PC-3 (cell line): ENCODE measurements at regions not wholly inside any gene's neighbourhood (a gene's known extent, or its start where the extent isn't known, plus 50 kb on each side); places are given as distances from the start of the nearest gene placed in this dataset.
A peak's percentile ranks its signal among the peaks of the same experiment; 100 is the strongest.

Experiments used
- ATAC-seq: fragments of 200-7000 bp; cut with Tn5 transposase; 2 replicates; pipeline ENCODE4 v1.9.1; 2020; ENCODE audit warnings: mild to moderate bottlenecking, moderate library complexity
- BruUV-seq: library from RNA; stranded (reverse); fragments of 400-500 nt; replicated peaks from 2 replicates; lab custom pipeline; 2021; lab: Mats Ljungman, UMichigan
- CTCF ChIA-PET: fragments of 300-600 bp; sonication (Branson Sonifier 250); formaldehyde crosslinking; loops from one replicate; lab custom pipeline; 2022; ENCODE audit warnings: antibody characterized with exemption; lab: Charles Lee
- POLR2A ChIA-PET: fragments of 300-600 bp; sonication (Branson Sonifier 250); formaldehyde crosslinking; loops from one replicate; lab custom pipeline; 2022; ENCODE audit warnings: antibody characterized with exemption; ENCODE audit not compliant: unreplicated experiment; lab: Charles Lee
- DNase-seq: peaks from one replicate; pipeline ENCODE4 v3.0.0-alpha.2; 2015
- H2AFZ ChIP-seq: fragments of 300-600 bp; sonication (generic); 2 replicates; pipeline ENCODE4 v1.6.0; 2016; ENCODE audit warnings: antibody characterized with exemption, low read length
- H3F3A ChIP-seq: fragments of 300-600 bp; sonication (generic); one replicate; pipeline ENCODE4 v1.6.0; 2017; ENCODE audit warnings: antibody characterized with exemption, low read length, control low read depth, mild to moderate bottlenecking; ENCODE audit not compliant: unreplicated experiment
- H3K27ac ChIP-seq: fragments of 300-600 bp; sonication (generic); 2 replicates; pipeline ENCODE4 v1.5.1; 2016; ENCODE audit warnings: mild to moderate bottlenecking, low read length
- H3K27me3 ChIP-seq: fragments of 300-600 bp; sonication (generic); 2 replicates; pipeline ENCODE4 v1.6.1; 2016; ENCODE audit warnings: low read length, mixed read lengths
- H3K36me3 ChIP-seq: fragments of 300-600 bp; sonication (generic); 2 replicates; pipeline ENCODE4 v1.6.1; 2016; ENCODE audit warnings: low read depth, mixed run types, low read length, mixed read lengths
- H3K4me1 ChIP-seq: fragments of 300-600 bp; sonication (generic); 2 replicates; pipeline ENCODE4 v1.5.1; 2016; ENCODE audit warnings: low read length; ENCODE audit not compliant: insufficient read depth
- H3K4me2 ChIP-seq: fragments of 300-600 bp; sonication (generic); 2 replicates; pipeline ENCODE4 v1.6.0; 2016; ENCODE audit warnings: low read length
- H3K4me3 ChIP-seq: fragments of 300-600 bp; sonication (generic); 2 replicates; pipeline ENCODE4 v1.5.1; 2016; ENCODE audit warnings: mild to moderate bottlenecking, low read length, mixed read lengths
- H3K79me2 ChIP-seq: fragments of 300-600 bp; sonication (generic); 2 replicates; pipeline ENCODE4 v1.6.1; 2017; ENCODE audit warnings: low read length, mixed read lengths
- H3K9ac ChIP-seq: fragments of 300-600 bp; sonication (generic); 2 replicates; pipeline ENCODE4 v1.6.0; 2016; ENCODE audit warnings: mild to moderate bottlenecking, low read length
- H3K9me2 ChIP-seq: fragments of 300-600 bp; sonication (generic); replicated peaks from 2 replicates; pipeline ENCODE4 v1.6.1; 2016; ENCODE audit warnings: mixed run types, low read length, mixed read lengths
- H3K9me3 ChIP-seq: fragments of 300-600 bp; sonication (generic); 2 replicates; pipeline ENCODE4 v1.6.1; 2016; ENCODE audit warnings: low read length, mixed read lengths
- H4K20me1 ChIP-seq: fragments of 300-600 bp; sonication (generic); 2 replicates; pipeline ENCODE4 v1.6.1; 2016; ENCODE audit warnings: low read length, mixed read lengths
- EZH2 ChIP-seq: fragments of 300-600 bp; sonication (generic); IDR thresholded peaks from one replicate; pipeline ENCODE4 v1.6.1; 2017; ENCODE audit warnings: antibody characterized with exemption, mild to moderate bottlenecking, low read length; ENCODE audit not compliant: unreplicated experiment
- EZH2phosphoT487 ChIP-seq: fragments of 300-600 bp; sonication (generic); IDR thresholded peaks from 2 replicates; pipeline ENCODE4 v1.6.1; 2018; ENCODE audit warnings: mild to moderate bottlenecking, antibody characterized with exemption, low read length, borderline replicate concordance
- intact Hi-C: fragments of 100-400 bp; cut with micrococcal nuclease; formaldehyde crosslinking; loops from 2 replicates; pipeline ENCODE4 v1.9.0; 2023
- TF ChIP-seq, protein P1 (sequence below): fragments of 300-600 bp; sonication (generic); conservative IDR thresholded peaks from 2 replicates; pipeline ENCODE4 v1.5.1; 2017; ENCODE audit warnings: antibody characterized with exemption, low read depth, mild to moderate bottlenecking, low read length

DNA sequence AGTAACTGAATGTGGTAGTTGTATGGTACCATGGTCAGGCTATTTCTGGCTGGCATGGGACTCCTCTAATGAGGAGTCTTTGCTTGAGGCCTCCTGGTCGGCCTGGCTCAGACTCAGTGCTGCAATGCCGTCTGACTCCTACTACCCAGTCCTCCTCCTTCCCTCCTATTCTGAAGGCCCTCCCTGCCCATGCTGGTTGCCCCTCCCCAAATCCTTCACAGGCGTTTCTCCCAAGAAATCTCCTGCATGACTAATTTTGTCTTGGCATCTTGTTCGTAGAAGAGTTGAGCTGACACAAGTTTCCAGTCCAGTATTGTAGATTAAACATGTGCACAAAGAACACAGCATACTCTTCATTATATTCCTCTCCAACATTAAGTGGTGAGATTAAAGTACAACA is 115.5 kb downstream of the NFKBIZ start:
- no peaks in the 10 kb centered on the region for H3K9me2 ChIP-seq
- ATAC-seq (peak; percentile 16; the same call in 1 of the 2 replicates), DNase-seq (no peak)
- H3K9me3 ChIP-seq = no peaks in the 10 kb centered on the region
- H3K4me2 ChIP-seq = no peak overlapping the region
- H2AFZ ChIP-seq = no peak overlapping the region
- no peaks in the 10 kb centered on the region for H4K20me1 ChIP-seq
- no peaks in the 10 kb centered on the region for H3K27me3 ChIP-seq
- H3F3A ChIP-seq = no peaks in the 10 kb centered on the region
- ChIA-PET POLR2A (no interaction called here), CTCF (no interaction called here)
- H3K36me3 ChIP-seq = no peaks in the 10 kb centered on the region
- H3K4me3 ChIP-seq = no peak overlapping the region
- intact Hi-C loops = no loop called here
- TF ChIP-seq, protein P1, sequence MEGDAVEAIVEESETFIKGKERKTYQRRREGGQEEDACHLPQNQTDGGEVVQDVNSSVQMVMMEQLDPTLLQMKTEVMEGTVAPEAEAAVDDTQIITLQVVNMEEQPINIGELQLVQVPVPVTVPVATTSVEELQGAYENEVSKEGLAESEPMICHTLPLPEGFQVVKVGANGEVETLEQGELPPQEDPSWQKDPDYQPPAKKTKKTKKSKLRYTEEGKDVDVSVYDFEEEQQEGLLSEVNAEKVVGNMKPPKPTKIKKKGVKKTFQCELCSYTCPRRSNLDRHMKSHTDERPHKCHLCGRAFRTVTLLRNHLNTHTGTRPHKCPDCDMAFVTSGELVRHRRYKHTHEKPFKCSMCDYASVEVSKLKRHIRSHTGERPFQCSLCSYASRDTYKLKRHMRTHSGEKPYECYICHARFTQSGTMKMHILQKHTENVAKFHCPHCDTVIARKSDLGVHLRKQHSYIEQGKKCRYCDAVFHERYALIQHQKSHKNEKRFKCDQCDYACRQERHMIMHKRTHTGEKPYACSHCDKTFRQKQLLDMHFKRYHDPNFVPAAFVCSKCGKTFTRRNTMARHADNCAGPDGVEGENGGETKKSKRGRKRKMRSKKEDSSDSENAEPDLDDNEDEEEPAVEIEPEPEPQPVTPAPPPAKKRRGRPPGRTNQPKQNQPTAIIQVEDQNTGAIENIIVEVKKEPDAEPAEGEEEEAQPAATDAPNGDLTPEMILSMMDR = no peak
- TF ChIP-seq EZH2 (no peak), EZH2phosphoT487 (no peak)
- no peaks in the 10 kb centered on the region for H3K79me2 ChIP-seq
- H3K9ac ChIP-seq = no peak overlapping the region
- H3K27ac ChIP-seq = peak overlapping the region; percentile 61; the same call in 1 of the 2 replicates
- BruUV-seq = no TSS peak
- H3K4me1 ChIP-seq = peaks cover 15% of the 10 kb centered on the region

DNA sequence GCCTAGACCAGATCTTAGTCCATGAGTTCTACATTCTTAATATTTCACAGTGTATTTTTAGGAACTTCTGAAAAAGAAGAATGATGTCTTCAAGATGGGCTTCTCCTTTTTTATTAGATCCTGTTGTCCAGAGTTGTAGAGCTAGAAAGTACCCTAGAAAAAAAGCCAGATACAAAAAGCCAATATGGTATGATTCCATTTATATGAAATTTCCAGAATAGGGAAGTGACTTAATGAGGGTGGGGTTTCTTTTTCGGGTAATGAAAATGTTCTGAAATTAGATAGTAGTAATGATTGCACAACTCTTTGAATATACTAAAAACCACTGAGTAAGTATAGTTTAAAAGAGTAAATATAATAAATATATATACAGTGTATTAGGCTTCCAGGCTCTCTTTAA is 116.9 kb downstream of the NFKBIZ start:
- H3K36me3 ChIP-seq = no peaks in the 10 kb centered on the region
- DNase-seq (no peak), ATAC-seq (no peak)
- CTCF ChIA-PET = no interaction called here
- no peak overlapping the region for H2AFZ ChIP-seq
- no peaks in the 10 kb centered on the region for H4K20me1 ChIP-seq
- no peak overlapping the region for H3K9ac ChIP-seq
- POLR2A ChIA-PET = no interaction called here
- H3K79me2 ChIP-seq = no peaks in the 10 kb centered on the region
- peaks cover 15% of the 10 kb centered on the region for H3K4me1 ChIP-seq
- TF ChIP-seq EZH2 (no peak), EZH2phosphoT487 (no peak)
- TF ChIP-seq, protein P1 = no peak
- no peaks in the 10 kb centered on the region for H3K9me3 ChIP-seq
- H3K4me3 ChIP-seq = no peak overlapping the region
- H3K27ac ChIP-seq = no peak overlapping the region
- H3F3A ChIP-seq = no peaks in the 10 kb centered on the region
- no peak overlapping the region for H3K4me2 ChIP-seq
- H3K9me2 ChIP-seq = no peaks in the 10 kb centered on the region
- H3K27me3 ChIP-seq = no peaks in the 10 kb centered on the region
- intact Hi-C loops = no loop called here
- BruUV-seq = no TSS peak

DNA sequence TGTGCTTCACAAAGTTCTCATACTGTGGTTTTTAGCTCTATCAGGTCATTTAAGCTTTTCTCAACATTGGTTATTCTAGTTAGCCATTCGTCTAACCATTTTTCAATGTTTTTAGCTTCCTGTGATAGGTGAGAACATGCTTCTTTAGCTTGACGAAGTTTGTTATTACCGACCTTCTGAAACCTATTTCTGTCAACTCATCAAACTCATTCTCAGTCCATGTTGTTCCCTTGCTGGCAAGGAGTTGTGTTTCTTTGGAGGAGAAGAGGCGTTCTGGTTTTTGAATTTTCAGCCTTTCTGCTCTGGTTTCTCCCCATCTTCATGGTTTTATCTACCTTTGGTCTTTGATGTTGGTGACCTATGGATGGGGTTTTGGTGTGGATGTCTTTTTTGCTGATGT is 120.9 kb downstream of the NFKBIZ start:
- BruUV-seq = no TSS peak
- ATAC-seq = no peak
- H3K4me3 ChIP-seq = no peak overlapping the region
- no peaks in the 10 kb centered on the region for H3K4me1 ChIP-seq
- no peaks in the 10 kb centered on the region for H4K20me1 ChIP-seq
- H3K9me2 ChIP-seq = no peaks in the 10 kb centered on the region
- no peaks in the 10 kb centered on the region for H3K9me3 ChIP-seq
- intact Hi-C loops = no loop called here
- no peaks in the 10 kb centered on the region for H3K36me3 ChIP-seq
- no peaks in the 10 kb centered on the region for H3K27me3 ChIP-seq
- TF ChIP-seq EZH2 (no peak), EZH2phosphoT487 (no peak)
- TF ChIP-seq, protein P1 = no peak
- H3K27ac ChIP-seq = no peak overlapping the region
- H3K79me2 ChIP-seq = no peaks in the 10 kb centered on the region
- no peak for DNase-seq
- no peak overlapping the region for H3K9ac ChIP-seq
- H2AFZ ChIP-seq = no peak overlapping the region
- no peak overlapping the region for H3K4me2 ChIP-seq
- ChIA-PET POLR2A (no interaction called here), CTCF (no interaction called here)
- H3F3A ChIP-seq = no peaks in the 10 kb centered on the region
